ENCODE measurements at regions not wholly inside any gene's neighbourhood (a gene's known extent, or its start where the extent isn't known, plus 50 kb on each side); places are given as distances from the start of the nearest gene placed in this dataset.

GRCh38 chr2:239462671-239463506, 62.1 kb upstream of the HDAC4 start:
- CTCF ChIA-PET = interaction anchor here (0.6 kb wide), 1 partner anchor 414 kb away, joined by 3 read pairs; no protein-coding TSS in a partner anchor
- Mint-ChIP-seq H3K9me3 (peaks cover 0 to 2% (median 0%) of the 10 kb centered on the region in 5 donors), H3K4me1 (no peaks in the 10 kb centered on the region), H3K4me3 (no peak overlapping the region), H3K36me3 (peaks cover 0 to 2% (median 0%) of the 10 kb centered on the region in 3 donors), H3K27ac (no peak overlapping the region), H3K27me3 (peaks cover 7 to 23% of the 10 kb centered on the region in 2 donors)
- DNase-seq = peak in 1 of 5 donors; percentile 21
- Histone ChIP-seq H3K4me1 (ENCODE audit: insufficient read depth, low read length) (no peaks in the 10 kb centered on the region), H3K4me3 (ENCODE audit: low read length) (no peak overlapping the region), H3K9me3 (ENCODE audit: low read length) (no peaks in the 10 kb centered on the region), H3K27ac (ENCODE audit: low read depth, low read length) (no peak overlapping the region), H3K36me3 (ENCODE audit: insufficient read depth, low read length) (no peaks in the 10 kb centered on the region), H3K27me3 (ENCODE audit: insufficient read depth, low read length, poor library complexity, severe bottlenecking) (no peaks in the 10 kb centered on the region)
- POLR2A ChIA-PET = no interaction called here

GRCh38 chr2:239462191-239462515, 61.3 kb upstream of the HDAC4 start:
- H3K9me3 Mint-ChIP-seq = peaks cover 0 to 2% (median 0%) of the 10 kb centered on the region in 5 donors
- Histone ChIP-seq H3K4me1 (ENCODE audit: insufficient read depth, low read length) (no peaks in the 10 kb centered on the region), H3K4me3 (ENCODE audit: low read length) (no peak overlapping the region), H3K27me3 (ENCODE audit: insufficient read depth, low read length, poor library complexity, severe bottlenecking) (no peaks in the 10 kb centered on the region), H3K36me3 (ENCODE audit: insufficient read depth, low read length) (no peaks in the 10 kb centered on the region), H3K27ac (ENCODE audit: low read depth, low read length) (no peak overlapping the region), H3K9me3 (ENCODE audit: low read length) (no peaks in the 10 kb centered on the region)
- peaks cover 10 to 23% of the 10 kb centered on the region in 2 donors for H3K27me3 Mint-ChIP-seq
- CTCF ChIA-PET = no interaction called here
- DNase-seq = peak in 1 of 5 donors; percentile 13
- H3K4me1 Mint-ChIP-seq = no peaks in the 10 kb centered on the region
- H3K4me3 Mint-ChIP-seq = no peak overlapping the region
- H3K36me3 Mint-ChIP-seq = peaks cover 0 to 2% (median 0%) of the 10 kb centered on the region in 3 donors
- POLR2A ChIA-PET = no interaction called here
- H3K27ac Mint-ChIP-seq = no peak overlapping the region

GRCh38 chr2:239461291-239462190, 60.7 kb upstream of the HDAC4 start:
- Mint-ChIP-seq H3K27me3 (peaks cover 11 to 28% of the 10 kb centered on the region in 2 donors), H3K36me3 (peaks cover 0 to 2% (median 0%) of the 10 kb centered on the region in 3 donors), H3K4me3 (no peak overlapping the region), H3K9me3 (peaks cover 0 to 2% (median 0%) of the 10 kb centered on the region in 5 donors), H3K27ac (no peak overlapping the region), H3K4me1 (no peaks in the 10 kb centered on the region)
- Histone ChIP-seq H3K9me3 (ENCODE audit: low read length) (no peaks in the 10 kb centered on the region), H3K4me3 (ENCODE audit: low read length) (no peak overlapping the region), H3K27me3 (ENCODE audit: insufficient read depth, low read length, poor library complexity, severe bottlenecking) (no peaks in the 10 kb centered on the region), H3K27ac (ENCODE audit: low read depth, low read length) (no peak overlapping the region), H3K36me3 (ENCODE audit: insufficient read depth, low read length) (no peaks in the 10 kb centered on the region), H3K4me1 (ENCODE audit: insufficient read depth, low read length) (no peaks in the 10 kb centered on the region)
- POLR2A ChIA-PET = no interaction called here
- no peak for DNase-seq
- CTCF ChIA-PET = no interaction called here

- ChIA-PET POLR2A (no interaction called here), CTCF (no interaction called here)
- peaks cover 0 to 2% (median 0%) of the 10 kb centered on the region in 3 donors for H3K36me3 Mint-ChIP-seq
- no peak for DNase-seq
- Histone ChIP-seq H3K4me3 (ENCODE audit: low read length) (no peak overlapping the region), H3K4me1 (ENCODE audit: insufficient read depth, low read length) (no peaks in the 10 kb centered on the region), H3K27ac (ENCODE audit: low read depth, low read length) (no peak overlapping the region), H3K9me3 (ENCODE audit: low read length) (no peaks in the 10 kb centered on the region), H3K36me3 (ENCODE audit: insufficient read depth, low read length) (no peaks in the 10 kb centered on the region), H3K27me3 (ENCODE audit: insufficient read depth, low read length, poor library complexity, severe bottlenecking) (no peaks in the 10 kb centered on the region)
- H3K9me3 Mint-ChIP-seq = peaks cover 0 to 2% (median 0%) of the 10 kb centered on the region in 5 donors
- peaks cover 15 to 33% of the 10 kb centered on the region in 2 donors for H3K27me3 Mint-ChIP-seq
- no peak overlapping the region for H3K27ac Mint-ChIP-seq
- no peak overlapping the region for H3K4me3 Mint-ChIP-seq
- no peaks in the 10 kb centered on the region for H3K4me1 Mint-ChIP-seq
Observed at GRCh38 chr2:239460780-239461179, 60.0 kb upstream of the HDAC4 start.

GRCh38 chr2:239459606-239460005, 58.8 kb upstream of the HDAC4 start:
- Histone ChIP-seq H3K27ac (ENCODE audit: low read depth, low read length) (no peak overlapping the region), H3K36me3 (ENCODE audit: insufficient read depth, low read length) (no peaks in the 10 kb centered on the region), H3K4me3 (ENCODE audit: low read length) (no peak overlapping the region), H3K9me3 (ENCODE audit: low read length) (no peaks in the 10 kb centered on the region), H3K27me3 (ENCODE audit: insufficient read depth, low read length, poor library complexity, severe bottlenecking) (no peaks in the 10 kb centered on the region), H3K4me1 (ENCODE audit: insufficient read depth, low read length) (no peaks in the 10 kb centered on the region)
- DNase-seq = no peak
- POLR2A ChIA-PET = no interaction called here
- CTCF ChIA-PET = no interaction called here
- no peak overlapping the region for H3K4me3 Mint-ChIP-seq
- H3K9me3 Mint-ChIP-seq = peaks cover 0 to 9% (median 5%) of the 10 kb centered on the region in 5 donors
- H3K27ac Mint-ChIP-seq = peak overlapping the region in 1 of 8 donors; percentile 6
- H3K27me3 Mint-ChIP-seq = peaks cover 19 to 41% of the 10 kb centered on the region in 2 donors
- H3K36me3 Mint-ChIP-seq = peaks cover 0 to 5% (median 2%) of the 10 kb centered on the region in 3 donors
- H3K4me1 Mint-ChIP-seq = no peaks in the 10 kb centered on the region

GRCh38 chr2:239459056-239459455, 58.2 kb upstream of the HDAC4 start:
- Mint-ChIP-seq H3K27me3 (peaks cover 21 to 44% of the 10 kb centered on the region in 2 donors), H3K4me1 (no peaks in the 10 kb centered on the region), H3K27ac (no peak overlapping the region), H3K36me3 (peaks cover 0 to 8% (median 2%) of the 10 kb centered on the region in 3 donors), H3K9me3 (peaks cover 4 to 12% (median 8%) of the 10 kb centered on the region in 5 donors), H3K4me3 (no peak overlapping the region)
- Histone ChIP-seq H3K4me1 (ENCODE audit: insufficient read depth, low read length) (no peaks in the 10 kb centered on the region), H3K27me3 (ENCODE audit: insufficient read depth, low read length, poor library complexity, severe bottlenecking) (no peaks in the 10 kb centered on the region), H3K27ac (ENCODE audit: low read depth, low read length) (no peak overlapping the region), H3K4me3 (ENCODE audit: low read length) (no peak overlapping the region), H3K9me3 (ENCODE audit: low read length) (no peaks in the 10 kb centered on the region), H3K36me3 (ENCODE audit: insufficient read depth, low read length) (no peaks in the 10 kb centered on the region)
- POLR2A ChIA-PET = no interaction called here
- CTCF ChIA-PET = no interaction called here
- no peak for DNase-seq

- Mint-ChIP-seq H3K27ac (no peak overlapping the region), H3K27me3 (peaks cover 28 to 46% of the 10 kb centered on the region in 2 donors), H3K9me3 (peaks cover 12 to 22% (median 16%) of the 10 kb centered on the region in 5 donors), H3K4me3 (no peak overlapping the region), H3K4me1 (no peaks in the 10 kb centered on the region), H3K36me3 (peaks cover 0 to 16% (median 2%) of the 10 kb centered on the region in 3 donors)
- Histone ChIP-seq H3K4me3 (ENCODE audit: low read length) (no peak overlapping the region), H3K27ac (ENCODE audit: low read depth, low read length) (no peak overlapping the region), H3K4me1 (ENCODE audit: insufficient read depth, low read length) (no peaks in the 10 kb centered on the region), H3K27me3 (ENCODE audit: insufficient read depth, low read length, poor library complexity, severe bottlenecking) (no peaks in the 10 kb centered on the region), H3K36me3 (ENCODE audit: insufficient read depth, low read length) (no peaks in the 10 kb centered on the region), H3K9me3 (ENCODE audit: low read length) (no peaks in the 10 kb centered on the region)
- POLR2A ChIA-PET = no interaction called here
- no peak for DNase-seq
- CTCF ChIA-PET = no interaction called here
Observed at GRCh38 chr2:239457586-239458445, 57.0 kb upstream of the HDAC4 start.

Measured in CD8-positive, alpha-beta memory T cell (primary cell).